ENCODE measurements at regions not wholly inside any gene's neighbourhood (a gene's known extent, or its start where the extent isn't known, plus 50 kb on each side); places are given as distances from the start of the nearest gene placed in this dataset.

- H2AFZ ChIP-seq (ENCODE audit: low read length) = no peak overlapping the region
- no peaks in the 10 kb centered on the region for H3K27me3 ChIP-seq (ENCODE audit: low read length)
- no peaks in the 10 kb centered on the region for H3K9me3 ChIP-seq (ENCODE audit: low read length)
- no peaks in the 10 kb centered on the region for H3F3A ChIP-seq (ENCODE audit: low read length, unreplicated experiment)
- ChIA-PET POLR2A (ENCODE audit: unreplicated experiment) (no interaction called here), CTCF (no interaction called here)
- H3K4me3 ChIP-seq (ENCODE audit: low read length) = no peak overlapping the region
- no peaks in the 10 kb centered on the region for H3K36me3 ChIP-seq (ENCODE audit: low read depth, low read length)
- H3K9me2 ChIP-seq (replicated peaks; ENCODE audit: low read length) = no peaks in the 10 kb centered on the region
- BruUV-seq (replicated peaks) = no TSS peak
- TF ChIP-seq EZH2phosphoT487 (IDR thresholded peaks at IDR 0.05; ENCODE audit: borderline replicate concordance, low read length) = no peak
- TF ChIP-seq EZH2 (IDR thresholded peaks at IDR 0.05; ENCODE audit: low read length, unreplicated experiment) = no peak
- TF ChIP-seq, protein P1, sequence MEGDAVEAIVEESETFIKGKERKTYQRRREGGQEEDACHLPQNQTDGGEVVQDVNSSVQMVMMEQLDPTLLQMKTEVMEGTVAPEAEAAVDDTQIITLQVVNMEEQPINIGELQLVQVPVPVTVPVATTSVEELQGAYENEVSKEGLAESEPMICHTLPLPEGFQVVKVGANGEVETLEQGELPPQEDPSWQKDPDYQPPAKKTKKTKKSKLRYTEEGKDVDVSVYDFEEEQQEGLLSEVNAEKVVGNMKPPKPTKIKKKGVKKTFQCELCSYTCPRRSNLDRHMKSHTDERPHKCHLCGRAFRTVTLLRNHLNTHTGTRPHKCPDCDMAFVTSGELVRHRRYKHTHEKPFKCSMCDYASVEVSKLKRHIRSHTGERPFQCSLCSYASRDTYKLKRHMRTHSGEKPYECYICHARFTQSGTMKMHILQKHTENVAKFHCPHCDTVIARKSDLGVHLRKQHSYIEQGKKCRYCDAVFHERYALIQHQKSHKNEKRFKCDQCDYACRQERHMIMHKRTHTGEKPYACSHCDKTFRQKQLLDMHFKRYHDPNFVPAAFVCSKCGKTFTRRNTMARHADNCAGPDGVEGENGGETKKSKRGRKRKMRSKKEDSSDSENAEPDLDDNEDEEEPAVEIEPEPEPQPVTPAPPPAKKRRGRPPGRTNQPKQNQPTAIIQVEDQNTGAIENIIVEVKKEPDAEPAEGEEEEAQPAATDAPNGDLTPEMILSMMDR (conservative IDR thresholded peaks at IDR 0.05; ENCODE audit: low read depth, low read length) = no peak
- H3K4me1 ChIP-seq (ENCODE audit: insufficient read depth, low read length) = no peaks in the 10 kb centered on the region
- no peaks in the 10 kb centered on the region for H4K20me1 ChIP-seq (ENCODE audit: low read length)
- DNase-seq = no peak
- H3K4me2 ChIP-seq (ENCODE audit: low read length) = no peak overlapping the region
- no peak overlapping the region for H3K27ac ChIP-seq (ENCODE audit: low read length)
- no peaks in the 10 kb centered on the region for H3K79me2 ChIP-seq (ENCODE audit: low read length)
- no peak overlapping the region for H3K9ac ChIP-seq (ENCODE audit: low read length)
- intact Hi-C loops (cut with micrococcal nuclease) = no loop called here
- no peak for ATAC-seq
These were observed 54.0 kb upstream of the OLFM1 start for GRCh38 chr9:135033487-135033886.

- no peaks in the 10 kb centered on the region for H3K4me1 ChIP-seq (ENCODE audit: insufficient read depth, low read length)
- DNase-seq (no peak), ATAC-seq (no peak)
- ChIA-PET POLR2A (ENCODE audit: unreplicated experiment) (no interaction called here), CTCF (no interaction called here)
- H3K9me2 ChIP-seq (replicated peaks; ENCODE audit: low read length) = no peaks in the 10 kb centered on the region
- TF ChIP-seq EZH2phosphoT487 (IDR thresholded peaks at IDR 0.05; ENCODE audit: borderline replicate concordance, low read length) (no peak), EZH2 (IDR thresholded peaks at IDR 0.05; ENCODE audit: low read length, unreplicated experiment) (no peak)
- TF ChIP-seq, protein P1 (conservative IDR thresholded peaks at IDR 0.05; ENCODE audit: low read depth, low read length) = no peak
- H3K36me3 ChIP-seq (ENCODE audit: low read depth, low read length) = no peaks in the 10 kb centered on the region
- no peak overlapping the region for H3K27ac ChIP-seq (ENCODE audit: low read length)
- H3K9me3 ChIP-seq (ENCODE audit: low read length) = no peaks in the 10 kb centered on the region
- BruUV-seq (replicated peaks) = no TSS peak
- H3F3A ChIP-seq (ENCODE audit: low read length, unreplicated experiment) = no peaks in the 10 kb centered on the region
- no peaks in the 10 kb centered on the region for H3K79me2 ChIP-seq (ENCODE audit: low read length)
- H4K20me1 ChIP-seq (ENCODE audit: low read length) = no peaks in the 10 kb centered on the region
- no peak overlapping the region for H2AFZ ChIP-seq (ENCODE audit: low read length)
- no peaks in the 10 kb centered on the region for H3K27me3 ChIP-seq (ENCODE audit: low read length)
- no peak overlapping the region for H3K4me2 ChIP-seq (ENCODE audit: low read length)
- H3K9ac ChIP-seq (ENCODE audit: low read length) = no peak overlapping the region
- H3K4me3 ChIP-seq (ENCODE audit: low read length) = no peak overlapping the region
- intact Hi-C loops (cut with micrococcal nuclease) = no loop called here
These were observed 53.4 kb upstream of the OLFM1 start for GRCh38 chr9:135034106-135034505.

- H3K4me3 ChIP-seq (ENCODE audit: low read length) = no peak overlapping the region
- CTCF ChIA-PET = no interaction called here
- no peaks in the 10 kb centered on the region for H3K36me3 ChIP-seq (ENCODE audit: low read depth, low read length)
- H3K4me2 ChIP-seq (ENCODE audit: low read length) = no peak overlapping the region
- H3K27me3 ChIP-seq (ENCODE audit: low read length) = peaks cover 7% of the 10 kb centered on the region; the same call in 1 of the 2 replicates
- no peak overlapping the region for H3K27ac ChIP-seq (ENCODE audit: low read length)
- H3K9ac ChIP-seq (ENCODE audit: low read length) = no peak overlapping the region
- no peaks in the 10 kb centered on the region for H3K4me1 ChIP-seq (ENCODE audit: insufficient read depth, low read length)
- no peaks in the 10 kb centered on the region for H4K20me1 ChIP-seq (ENCODE audit: low read length)
- POLR2A ChIA-PET (ENCODE audit: unreplicated experiment) = no interaction called here
- ATAC-seq (no peak), DNase-seq (no peak)
- H2AFZ ChIP-seq (ENCODE audit: low read length) = no peak overlapping the region
- H3K79me2 ChIP-seq (ENCODE audit: low read length) = no peaks in the 10 kb centered on the region
- no peaks in the 10 kb centered on the region for H3K9me3 ChIP-seq (ENCODE audit: low read length)
- TF ChIP-seq EZH2 (IDR thresholded peaks at IDR 0.05; ENCODE audit: low read length, unreplicated experiment) (no peak), EZH2phosphoT487 (IDR thresholded peaks at IDR 0.05; ENCODE audit: borderline replicate concordance, low read length) (no peak)
- TF ChIP-seq, protein P1 (conservative IDR thresholded peaks at IDR 0.05; ENCODE audit: low read depth, low read length) = no peak
- no peaks in the 10 kb centered on the region for H3F3A ChIP-seq (ENCODE audit: low read length, unreplicated experiment)
- H3K9me2 ChIP-seq (replicated peaks; ENCODE audit: low read length) = no peaks in the 10 kb centered on the region
- intact Hi-C loops (cut with micrococcal nuclease) = no loop called here
- BruUV-seq (replicated peaks) = no TSS peak
These were observed 51.4 kb upstream of the OLFM1 start for GRCh38 chr9:135035781-135036760.

Data from PC-3 (cell line).